H9 (cell line): ENCODE measurements at regions not wholly inside any gene's neighbourhood (a gene's known extent, or its start where the extent isn't known, plus 50 kb on each side); places are given as distances from the start of the nearest gene placed in this dataset.

Source experiments
- DNase-seq: peaks from one replicate; pipeline ENCODE4 v3.0.0-alpha.2; 2017
- H2AFZ ChIP-seq: one replicate; pipeline ENCODE4 v1.6.1; 2013; ENCODE audit warnings: mild to moderate bottlenecking, low read length, control low read depth, moderate library complexity
- H2AK5ac ChIP-seq: 2 replicates; pipeline ENCODE4 v1.6.1; 2013; ENCODE audit warnings: low read length, control low read depth, mixed read lengths; ENCODE audit not compliant: insufficient read length
- H2BK120ac ChIP-seq: one replicate; pipeline ENCODE4 v1.6.1; 2013; ENCODE audit warnings: low read depth, mild to moderate bottlenecking, low read length, control low read depth, inconsistent platforms; ENCODE audit not compliant: poor library complexity, severe bottlenecking
- H2BK12ac ChIP-seq: 2 replicates; pipeline ENCODE4 v1.6.1; 2013; ENCODE audit warnings: low read length, control low read depth, mixed read lengths, low read depth; ENCODE audit not compliant: insufficient read length
- H2BK15ac ChIP-seq: 2 replicates; pipeline ENCODE4 v1.6.1; 2013; ENCODE audit warnings: low read depth, low read length, control low read depth
- H2BK20ac ChIP-seq: one replicate; pipeline ENCODE4 v1.6.1; 2013; ENCODE audit warnings: low read depth, mild to moderate bottlenecking, low read length, control low read depth, inconsistent platforms; ENCODE audit not compliant: poor library complexity, severe bottlenecking
- H2BK5ac ChIP-seq: 2 replicates; pipeline ENCODE4 v1.6.1; 2013; ENCODE audit warnings: low read length, control low read depth, mixed read lengths; ENCODE audit not compliant: insufficient read length
- H3K14ac ChIP-seq: 2 replicates; pipeline ENCODE4 v1.6.1; 2013; ENCODE audit warnings: low read length, control low read depth; ENCODE audit not compliant: insufficient read depth
- H3K18ac ChIP-seq: 2 replicates; pipeline ENCODE4 v1.6.1; 2013; ENCODE audit warnings: low read depth, mild to moderate bottlenecking, mixed read lengths, low read length, control low read depth; ENCODE audit not compliant: insufficient read length
- H3K23ac ChIP-seq: 2 replicates; pipeline ENCODE4 v1.6.1; 2013; ENCODE audit warnings: low read length, control low read depth, mixed read lengths, low read depth; ENCODE audit not compliant: insufficient read length
- H3K23me2 ChIP-seq: 2 replicates; pipeline ENCODE4 v1.6.1; 2013; ENCODE audit warnings: low read depth, mild to moderate bottlenecking, mixed read lengths, low read length, control low read depth; ENCODE audit not compliant: insufficient read length, poor library complexity, severe bottlenecking
- H3K27ac ChIP-seq: 2 replicates; pipeline ENCODE4 v1.5.1; 2013; ENCODE audit warnings: low read length, control low read depth, mixed read lengths, low read depth; ENCODE audit not compliant: insufficient read length
- H3K27me3 ChIP-seq: 2 replicates; pipeline ENCODE4 v1.6.1; 2013; ENCODE audit warnings: low read length, control low read depth, inconsistent platforms; ENCODE audit not compliant: insufficient read depth
- H3K4ac ChIP-seq: 2 replicates; pipeline ENCODE4 v1.6.1; 2013; ENCODE audit warnings: low read depth, mild to moderate bottlenecking, control low read depth, inconsistent platforms, low read length, moderate library complexity
- H3K4me1 ChIP-seq: 2 replicates; pipeline ENCODE4 v1.6.1; 2013; ENCODE audit warnings: low read length, control low read depth, inconsistent platforms; ENCODE audit not compliant: insufficient read depth
- H3K4me2 ChIP-seq: 2 replicates; pipeline ENCODE4 v1.6.1; 2013; ENCODE audit warnings: low read length, control low read depth, mixed read lengths; ENCODE audit not compliant: insufficient read length, insufficient read depth
- H3K56ac ChIP-seq: 2 replicates; pipeline ENCODE4 v1.6.1; 2013; ENCODE audit warnings: low read depth, mild to moderate bottlenecking, mixed read lengths, low read length, control low read depth; ENCODE audit not compliant: insufficient read length
- H3K79me1 ChIP-seq: 2 replicates; pipeline ENCODE4 v1.6.1; 2013; ENCODE audit warnings: low read depth, mild to moderate bottlenecking, moderate library complexity, low read length, control low read depth, inconsistent platforms; ENCODE audit not compliant: insufficient read depth, poor library complexity, severe bottlenecking
- H3K79me2 ChIP-seq: 2 replicates; pipeline ENCODE4 v1.6.1; 2013; ENCODE audit warnings: low read length, control low read depth, inconsistent platforms; ENCODE audit not compliant: insufficient read depth
- H3K9ac ChIP-seq: 2 replicates; pipeline ENCODE4 v1.6.1; 2013; ENCODE audit warnings: low read length, control low read depth, mixed read lengths; ENCODE audit not compliant: insufficient read length; ENCODE audit errors: extremely low read depth
- H3K9me3 ChIP-seq: one replicate; pipeline ENCODE4 v1.6.1; 2013; ENCODE audit warnings: low read depth, low read length, inconsistent platforms; ENCODE audit not compliant: control insufficient read depth
- H3T11ph ChIP-seq: one replicate; pipeline ENCODE4 v1.6.1; 2013; ENCODE audit warnings: mild to moderate bottlenecking, low read length, control low read depth, inconsistent platforms
- H4K20me1 ChIP-seq: one replicate; pipeline ENCODE4 v1.6.1; 2013; ENCODE audit not compliant: control insufficient read depth, insufficient read length, insufficient read depth
- H4K5ac ChIP-seq: 2 replicates; pipeline ENCODE4 v1.6.1; 2013; ENCODE audit warnings: low read depth, mild to moderate bottlenecking, mixed read lengths, low read length, control low read depth; ENCODE audit not compliant: insufficient read length
- H4K8ac ChIP-seq: replicated peaks from 2 replicates; pipeline ENCODE4 v1.6.1; 2013; ENCODE audit warnings: low read length, control low read depth, mixed read lengths, low read depth; ENCODE audit not compliant: insufficient read length
- H4K91ac ChIP-seq: 2 replicates; pipeline ENCODE4 v1.6.1; 2013; ENCODE audit warnings: low read depth, mild to moderate bottlenecking, moderate library complexity, mixed read lengths, low read length, control low read depth; ENCODE audit not compliant: insufficient read length
- H3K27ac Mint-ChIP-seq, 3 experiments: 2 replicates in 2 of 3; 3 replicates in 1 of 3; pipeline ENCODE4 v1.8.0; 2020 to 2021; ENCODE audit warnings: mixed read lengths in 3 of 3, mild to moderate bottlenecking in 1 of 3, moderate library complexity in 1 of 3
- H3K27me3 Mint-ChIP-seq: 2 replicates; pipeline ENCODE4 v1.8.0; 2021; ENCODE audit warnings: low read depth, mild to moderate bottlenecking, moderate library complexity, mixed read lengths
- H3K36me3 Mint-ChIP-seq, 3 experiments: 2 replicates in 2 of 3; 3 replicates in 1 of 3; pipeline ENCODE4 v1.8.0; 2020 to 2021; ENCODE audit warnings: low read depth in 3 of 3, mixed read lengths in 3 of 3; ENCODE audit not compliant: insufficient read depth in 1 of 3
- H3K4me1 Mint-ChIP-seq, 2 experiments: 2 replicates each; pipeline ENCODE4 v1.8.0; 2020; ENCODE audit warnings: mixed read lengths in 2 of 2
- H3K4me3 Mint-ChIP-seq, 2 experiments: 2 replicates in 1 of 2; 3 replicates in 1 of 2; pipeline ENCODE4 v1.8.0; 2020 to 2021; ENCODE audit warnings: mild to moderate bottlenecking in 2 of 2, mixed read lengths in 2 of 2, moderate library complexity in 1 of 2
- H3K9me3 Mint-ChIP-seq, 2 experiments: 2 replicates in 1 of 2; 3 replicates in 1 of 2; pipeline ENCODE4 v1.8.0; 2020; ENCODE audit warnings: mild to moderate bottlenecking in 2 of 2, mixed read lengths in 2 of 2, moderate library complexity in 1 of 2
- WGBS: extraction: QIAGEN DNeasy Blood & Tissue Kit; methylation state at CpG from one replicate; pipeline ENCODE4 v1.1.7; 2013; ENCODE audit warnings: missing lambda C conversion rate, low lambda C conversion rate, mixed read lengths; ENCODE audit not compliant: insufficient read length; ENCODE audit errors: extremely low coverage; 5-methylcytosine and 5-hydroxymethylcytosine counted together
- TF ChIP-seq, protein P1 (sequence below): fragments of 200-600 bp; sonication (generic); conservative IDR thresholded peaks from 3 replicates; pipeline ENCODE4 v1.8.0; 2021; ENCODE audit warnings: antibody characterized with exemption, mild to moderate bottlenecking

GRCh38 chr3:180534828-180535227 is 67.1 kb upstream of the TTC14 start:
- no peak overlapping the region for H3K4ac ChIP-seq
- no peak overlapping the region for H3K56ac ChIP-seq
- no peak overlapping the region for H3T11ph ChIP-seq
- H3K4me1 ChIP-seq = no peaks in the 10 kb centered on the region
- no peak overlapping the region for H2BK5ac ChIP-seq
- no peak overlapping the region for H3K14ac ChIP-seq
- H3K79me1 ChIP-seq = no peaks in the 10 kb centered on the region
- H3K4me2 ChIP-seq = no peak overlapping the region
- Mint-ChIP-seq H3K27ac (no peak overlapping the region), H3K4me1 (no peaks in the 10 kb centered on the region), H3K4me3 (no peak overlapping the region), H3K9me3 (no peaks in the 10 kb centered on the region), H3K27me3 (no peaks in the 10 kb centered on the region), H3K36me3 (no peaks in the 10 kb centered on the region; a peak in 1 of 7 replicates)
- H2BK12ac ChIP-seq = no peak overlapping the region
- no peak overlapping the region for H2BK120ac ChIP-seq
- no peaks in the 10 kb centered on the region for H4K20me1 ChIP-seq
- H2BK15ac ChIP-seq = no peak overlapping the region
- H3K23me2 ChIP-seq = no peaks in the 10 kb centered on the region
- H3K23ac ChIP-seq = no peak overlapping the region
- no CpG with 5 or more reads among the region's 2 CpGs for WGBS
- DNase-seq = no peak
- no peak overlapping the region for H4K8ac ChIP-seq
- H3K27me3 ChIP-seq = no peaks in the 10 kb centered on the region
- no peak overlapping the region for H4K5ac ChIP-seq
- no peak overlapping the region for H2BK20ac ChIP-seq
- H3K9ac ChIP-seq = no peak overlapping the region
- TF ChIP-seq, protein P1, sequence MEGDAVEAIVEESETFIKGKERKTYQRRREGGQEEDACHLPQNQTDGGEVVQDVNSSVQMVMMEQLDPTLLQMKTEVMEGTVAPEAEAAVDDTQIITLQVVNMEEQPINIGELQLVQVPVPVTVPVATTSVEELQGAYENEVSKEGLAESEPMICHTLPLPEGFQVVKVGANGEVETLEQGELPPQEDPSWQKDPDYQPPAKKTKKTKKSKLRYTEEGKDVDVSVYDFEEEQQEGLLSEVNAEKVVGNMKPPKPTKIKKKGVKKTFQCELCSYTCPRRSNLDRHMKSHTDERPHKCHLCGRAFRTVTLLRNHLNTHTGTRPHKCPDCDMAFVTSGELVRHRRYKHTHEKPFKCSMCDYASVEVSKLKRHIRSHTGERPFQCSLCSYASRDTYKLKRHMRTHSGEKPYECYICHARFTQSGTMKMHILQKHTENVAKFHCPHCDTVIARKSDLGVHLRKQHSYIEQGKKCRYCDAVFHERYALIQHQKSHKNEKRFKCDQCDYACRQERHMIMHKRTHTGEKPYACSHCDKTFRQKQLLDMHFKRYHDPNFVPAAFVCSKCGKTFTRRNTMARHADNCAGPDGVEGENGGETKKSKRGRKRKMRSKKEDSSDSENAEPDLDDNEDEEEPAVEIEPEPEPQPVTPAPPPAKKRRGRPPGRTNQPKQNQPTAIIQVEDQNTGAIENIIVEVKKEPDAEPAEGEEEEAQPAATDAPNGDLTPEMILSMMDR = no peak
- no peak overlapping the region for H2AFZ ChIP-seq
- no peak overlapping the region for H3K18ac ChIP-seq
- H4K91ac ChIP-seq = no peak overlapping the region
- no peak overlapping the region for H3K27ac ChIP-seq
- H3K79me2 ChIP-seq = no peaks in the 10 kb centered on the region
- no peaks in the 10 kb centered on the region for H3K9me3 ChIP-seq
- no peak overlapping the region for H2AK5ac ChIP-seq
